HUES6 (cell line): ENCODE measurements at regions not wholly inside any gene's neighbourhood (a gene's known extent, or its start where the extent isn't known, plus 50 kb on each side); places are given as distances from the start of the nearest gene placed in this dataset.

Source experiments
- H3K27ac ChIP-seq: 2 replicates; pipeline ENCODE4 v1.7.0; 2013; ENCODE audit warnings: low read depth, mild to moderate bottlenecking, low read length, inconsistent platforms
- H3K27me3 ChIP-seq: 2 replicates; pipeline ENCODE4 v1.6.1; 2013; ENCODE audit warnings: low read length; ENCODE audit not compliant: control insufficient read depth, insufficient read depth
- H3K36me3 ChIP-seq: 2 replicates; pipeline ENCODE4 v1.6.1; 2013; ENCODE audit warnings: low read length; ENCODE audit not compliant: control insufficient read depth, insufficient read depth
- H3K4me1 ChIP-seq: 2 replicates; pipeline ENCODE4 v1.6.1; 2013; ENCODE audit warnings: low read length; ENCODE audit not compliant: control insufficient read depth, insufficient read depth
- H3K4me3 ChIP-seq: 2 replicates; pipeline ENCODE4 v1.5.1; 2013; ENCODE audit warnings: low read depth, low read length
- H3K9ac ChIP-seq: one replicate; pipeline ENCODE4 v1.6.1; 2013; ENCODE audit warnings: mild to moderate bottlenecking, low read length
- H3K9me3 ChIP-seq: 2 replicates; pipeline ENCODE4 v1.6.1; 2013; ENCODE audit warnings: low read depth, low read length; ENCODE audit not compliant: control insufficient read depth, insufficient read depth

DNA sequence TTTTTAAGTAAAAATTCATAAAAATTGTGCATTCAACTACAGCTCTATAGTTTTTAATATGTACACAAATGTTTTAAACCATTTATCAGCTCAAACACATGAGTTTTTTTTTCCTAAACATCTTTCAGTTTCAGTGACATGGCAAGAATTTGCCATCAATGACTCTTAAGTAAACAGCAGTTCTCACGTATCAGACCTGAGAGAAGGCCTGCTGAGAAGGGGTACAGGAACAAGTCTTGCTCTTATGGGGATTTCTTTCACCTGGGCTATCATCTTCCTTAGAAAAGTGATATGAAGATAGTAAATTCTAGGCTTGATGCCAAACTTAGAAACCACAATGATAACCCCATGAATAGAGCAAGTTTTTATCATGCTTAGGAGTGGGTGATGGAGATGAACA, 467.8 kb downstream of the ARL4A start:
- Histone ChIP-seq H3K4me3 (no peak overlapping the region), H3K9ac (no peak overlapping the region), H3K27ac (no peak overlapping the region), H3K36me3 (no peaks in the 10 kb centered on the region), H3K27me3 (no peaks in the 10 kb centered on the region), H3K9me3 (no peaks in the 10 kb centered on the region), H3K4me1 (0 out of 2 replicates have a peak, but pooled peaks cover 2% of the 10 kb centered on the region)

DNA sequence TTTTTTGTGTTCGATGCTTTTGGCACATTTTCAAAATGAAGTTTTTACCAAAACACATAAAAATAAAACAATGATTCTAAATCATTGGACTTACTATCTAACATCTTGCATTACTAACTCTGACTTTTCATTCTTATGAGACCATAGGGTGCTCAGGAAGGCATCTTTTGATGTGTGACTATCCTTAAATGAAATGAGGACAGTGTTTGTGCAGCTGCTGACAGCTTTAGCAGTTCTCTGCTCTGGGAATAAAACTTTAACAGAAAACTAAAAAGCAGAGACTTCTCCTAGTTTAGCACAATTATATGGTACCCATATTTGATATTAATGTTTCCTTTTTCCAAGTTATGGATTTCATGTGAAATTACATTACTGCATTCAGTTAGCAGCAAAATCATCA, 471.6 kb downstream of the ARL4A start:
- H3K9ac ChIP-seq, result no peak overlapping the region
- H3K9me3 ChIP-seq, result no peaks in the 10 kb centered on the region
- 0 out of 2 replicates have a peak, but pooled peaks cover 2% of the 10 kb centered on the region for H3K4me1 ChIP-seq
- H3K27me3 ChIP-seq, result no peaks in the 10 kb centered on the region
- H3K36me3 ChIP-seq, result no peaks in the 10 kb centered on the region
- H3K4me3 ChIP-seq, result no peak overlapping the region
- H3K27ac ChIP-seq, result no peak overlapping the region

DNA sequence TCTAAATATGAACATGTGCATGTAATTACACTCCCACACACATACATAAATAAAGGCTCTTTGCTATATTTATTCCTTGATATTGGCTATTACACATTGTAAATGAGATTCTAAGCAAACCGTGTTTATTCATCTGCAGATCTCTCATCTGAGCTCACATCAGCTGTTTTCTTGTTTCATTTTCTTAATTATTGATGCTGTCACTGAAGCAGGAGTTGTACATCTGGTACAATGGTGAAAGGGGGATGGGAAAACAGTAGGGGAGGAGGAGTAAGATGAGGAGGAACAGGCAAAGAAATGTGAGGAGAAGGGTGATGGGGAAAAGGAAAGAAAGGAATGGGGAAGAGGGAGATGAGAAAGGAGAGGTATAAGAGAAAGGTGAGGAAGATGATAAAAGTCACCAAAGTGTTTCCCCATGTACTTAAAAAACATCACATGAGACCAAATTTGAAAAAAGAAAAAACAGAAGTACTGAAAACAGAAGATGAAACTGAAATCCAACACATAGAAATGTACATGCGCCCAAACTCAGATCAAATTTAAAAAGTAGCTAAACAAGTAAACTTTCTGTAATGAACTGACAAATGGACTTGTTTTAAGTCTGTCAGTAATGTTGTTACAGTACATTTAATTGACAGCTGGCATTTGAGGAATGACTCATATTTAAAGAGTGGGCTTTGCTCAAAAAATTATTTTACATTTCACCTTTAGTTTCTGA, 472.2 kb downstream of the ARL4A start:
- Histone ChIP-seq H3K27ac (no peak overlapping the region), H3K9me3 (no peaks in the 10 kb centered on the region), H3K36me3 (no peaks in the 10 kb centered on the region), H3K4me3 (no peak overlapping the region), H3K9ac (no peak overlapping the region), H3K27me3 (no peaks in the 10 kb centered on the region), H3K4me1 (0 out of 2 replicates have a peak, but pooled peaks cover 2% of the 10 kb centered on the region)

DNA sequence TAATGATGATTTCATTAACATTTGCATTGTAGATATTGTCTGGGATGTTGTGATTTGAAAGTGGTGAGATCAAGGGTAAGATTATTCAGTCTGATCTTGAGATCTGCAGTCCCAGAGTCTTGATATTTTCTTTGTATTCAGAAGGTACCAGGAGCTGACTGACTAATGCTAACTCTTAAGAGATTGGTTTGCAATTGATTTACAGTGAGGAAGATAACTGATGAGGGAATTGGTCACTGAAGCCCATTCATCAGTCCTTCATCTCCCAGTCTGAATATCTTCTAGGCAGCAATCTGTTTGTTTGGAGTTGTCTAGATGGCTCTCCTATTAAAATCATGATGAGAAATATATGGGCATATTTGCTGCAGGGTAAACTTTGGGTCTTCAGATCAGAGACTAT, 473.7 kb downstream of the ARL4A start:
- H3K4me1 ChIP-seq, result no peaks in the 10 kb centered on the region
- no peaks in the 10 kb centered on the region for H3K36me3 ChIP-seq
- H3K27ac ChIP-seq, result no peak overlapping the region
- no peaks in the 10 kb centered on the region for H3K9me3 ChIP-seq
- no peaks in the 10 kb centered on the region for H3K27me3 ChIP-seq
- H3K4me3 ChIP-seq, result no peak overlapping the region
- H3K9ac ChIP-seq, result no peak overlapping the region

DNA sequence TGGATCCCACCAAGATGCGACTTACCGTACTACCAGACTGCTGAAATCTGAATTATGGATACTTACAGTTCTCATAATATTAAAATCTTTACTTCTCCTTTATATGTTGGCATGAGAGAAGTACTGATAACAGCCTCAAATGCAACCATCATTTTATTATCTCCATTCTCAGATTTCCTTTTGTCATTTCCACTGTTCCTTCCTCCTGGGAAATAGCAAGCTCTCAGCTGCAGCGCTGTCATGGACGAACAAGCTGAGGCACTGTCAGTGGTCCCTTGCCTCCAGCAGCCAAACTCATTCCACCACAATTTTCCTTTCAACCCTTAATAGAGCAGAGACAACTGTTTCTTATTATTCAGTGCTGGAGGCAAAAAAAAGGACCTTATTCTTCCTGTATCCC, 478.4 kb downstream of the ARL4A start:
- H3K27me3 ChIP-seq, result no peaks in the 10 kb centered on the region
- no peak overlapping the region for H3K27ac ChIP-seq
- H3K9me3 ChIP-seq, result peaks cover 10% of the 10 kb centered on the region; the same call in 1 of the 2 replicates
- H3K9ac ChIP-seq, result no peak overlapping the region
- no peaks in the 10 kb centered on the region for H3K36me3 ChIP-seq
- H3K4me1 ChIP-seq, result no peaks in the 10 kb centered on the region
- no peak overlapping the region for H3K4me3 ChIP-seq

DNA sequence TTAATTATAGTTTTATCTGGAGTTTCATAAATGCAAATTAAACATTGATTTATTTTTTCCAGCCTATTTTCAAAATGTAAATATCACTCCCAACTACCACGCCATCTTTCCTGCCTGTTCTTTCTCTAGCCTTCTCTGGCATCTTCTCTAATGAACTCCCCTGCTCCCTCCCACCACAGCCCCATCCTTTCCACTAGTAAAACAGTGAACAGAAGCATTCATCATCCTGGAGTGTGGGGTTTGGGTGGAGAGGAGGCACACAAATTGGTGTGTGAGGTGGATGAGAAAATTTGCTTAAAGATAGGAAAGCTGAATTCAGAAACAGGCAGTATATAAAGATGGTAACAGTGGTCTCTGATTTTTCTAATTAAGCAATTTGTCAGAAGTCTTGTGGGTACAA, 479.4 kb downstream of the ARL4A start:
- Histone ChIP-seq H3K9me3 (peaks cover 10% of the 10 kb centered on the region; the same call in 1 of the 2 replicates), H3K4me3 (no peak overlapping the region), H3K4me1 (no peaks in the 10 kb centered on the region), H3K27me3 (no peaks in the 10 kb centered on the region), H3K27ac (no peak overlapping the region), H3K9ac (no peak overlapping the region), H3K36me3 (no peaks in the 10 kb centered on the region)

DNA sequence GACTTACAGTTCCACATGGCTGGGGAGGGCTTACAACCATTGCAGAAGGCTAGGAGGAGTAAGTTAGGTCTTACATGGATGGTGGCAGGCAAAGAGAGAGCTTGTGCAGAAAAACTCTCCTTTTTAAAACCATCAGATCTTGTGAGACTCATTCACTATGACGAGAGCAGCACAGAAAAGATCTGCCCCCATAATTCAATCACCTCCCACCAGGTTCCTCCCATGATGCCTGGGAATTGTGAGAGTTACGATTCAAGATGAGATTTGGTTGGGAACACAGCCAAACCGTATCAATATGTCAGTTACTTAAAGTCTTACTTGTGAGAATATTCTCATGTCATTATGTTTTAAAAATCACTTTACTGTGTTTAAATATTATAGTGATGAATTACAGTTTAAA, 481.9 kb downstream of the ARL4A start:
- Histone ChIP-seq H3K27me3 (no peaks in the 10 kb centered on the region), H3K9ac (no peak overlapping the region), H3K27ac (no peak overlapping the region), H3K4me1 (no peaks in the 10 kb centered on the region), H3K4me3 (no peak overlapping the region), H3K9me3 (peaks cover 10% of the 10 kb centered on the region; the same call in 1 of the 2 replicates), H3K36me3 (no peaks in the 10 kb centered on the region)

DNA sequence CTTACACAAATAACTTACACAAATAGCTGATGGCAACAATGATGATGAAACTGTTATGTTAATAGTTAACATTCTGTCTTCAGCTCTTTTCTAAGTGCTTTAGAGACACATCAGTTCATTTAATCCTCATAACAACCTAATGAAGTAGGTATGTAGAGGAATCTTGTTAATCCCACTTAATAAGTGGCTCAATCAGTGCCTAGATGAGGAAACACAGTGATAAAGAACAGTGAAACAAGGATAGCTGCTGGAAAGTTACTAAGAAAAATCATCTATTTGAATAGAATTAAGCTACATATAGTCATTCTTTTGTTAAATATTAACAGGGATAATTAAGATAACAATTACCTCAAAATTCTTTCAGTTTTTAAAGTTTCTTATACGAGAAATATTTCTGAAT, 487.6 kb downstream of the ARL4A start:
- H3K36me3 ChIP-seq, result no peaks in the 10 kb centered on the region
- H3K9ac ChIP-seq, result no peak overlapping the region

DNA sequence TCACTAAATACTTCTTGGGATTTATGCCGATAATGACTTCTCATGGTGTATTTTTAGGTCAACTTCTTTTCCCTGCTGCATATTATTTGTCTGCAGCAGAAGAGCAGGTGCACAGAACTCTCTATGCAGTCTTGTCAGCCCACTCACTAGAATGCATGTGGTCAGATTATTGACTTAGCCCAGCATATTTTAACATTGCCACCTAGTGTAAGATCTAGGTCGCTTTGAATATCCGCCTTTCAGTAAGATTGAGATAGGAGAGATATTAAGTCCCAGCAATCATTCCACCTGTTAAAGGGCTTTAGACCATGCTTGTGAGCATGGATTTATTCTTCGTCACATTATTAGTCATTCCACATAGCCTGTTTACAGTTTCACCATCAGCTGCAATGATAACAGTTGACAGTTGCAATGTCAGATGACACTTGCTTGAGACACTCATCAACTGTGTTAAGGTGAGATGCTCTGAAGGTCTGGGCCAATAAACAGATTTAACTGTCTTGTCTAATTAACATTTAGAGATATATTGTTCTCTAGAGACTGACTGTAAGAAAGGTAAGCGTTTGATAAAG, 491.7 kb downstream of the ARL4A start:
- H3K9me3 ChIP-seq, result no peaks in the 10 kb centered on the region
- H3K9ac ChIP-seq, result no peak overlapping the region
- no peak overlapping the region for H3K4me3 ChIP-seq
- no peaks in the 10 kb centered on the region for H3K36me3 ChIP-seq
- no peak overlapping the region for H3K27ac ChIP-seq
- no peaks in the 10 kb centered on the region for H3K27me3 ChIP-seq
- H3K4me1 ChIP-seq, result no peaks in the 10 kb centered on the region

More for the DNA sequence above, 487.6 kb downstream of the ARL4A start:
- no peak overlapping the region for H3K27ac ChIP-seq
- H3K4me1 ChIP-seq, result no peaks in the 10 kb centered on the region
- no peaks in the 10 kb centered on the region for H3K9me3 ChIP-seq
- no peaks in the 10 kb centered on the region for H3K27me3 ChIP-seq
- H3K4me3 ChIP-seq, result no peak overlapping the region

DNA sequence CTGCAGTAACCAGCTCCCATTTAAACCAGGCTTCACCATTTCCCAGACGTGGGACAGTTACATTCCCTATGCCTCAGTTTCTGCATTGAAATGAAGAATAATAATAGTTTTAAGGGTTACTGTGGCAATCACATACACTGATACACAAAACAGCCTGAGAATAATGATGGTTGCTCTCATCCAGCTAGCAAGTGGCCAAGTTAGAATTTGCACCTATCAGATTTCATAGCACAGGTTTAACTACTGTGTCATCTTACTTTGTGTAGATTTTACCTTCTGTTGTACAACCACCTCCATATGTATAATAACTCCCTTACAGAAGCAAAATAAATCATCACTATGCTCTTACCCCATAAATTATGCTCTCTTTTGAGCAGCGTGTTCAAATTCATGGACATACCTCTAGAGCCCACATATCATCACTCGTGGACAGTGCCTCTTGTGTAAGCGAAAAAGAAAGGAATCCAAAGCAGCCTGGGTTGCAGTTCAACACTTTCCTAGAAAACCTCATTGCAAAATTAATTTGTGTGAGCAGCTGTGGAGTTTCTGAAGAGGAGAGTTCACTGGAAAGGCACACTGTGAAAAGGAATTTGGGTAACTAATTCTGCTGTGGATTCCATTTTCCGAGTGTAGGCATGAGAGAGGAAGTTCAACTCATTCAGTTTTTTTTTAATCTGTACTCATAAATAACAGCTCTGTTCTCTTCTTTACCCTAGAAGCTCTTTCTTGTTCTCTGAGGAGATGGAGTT, 492.5 kb downstream of the ARL4A start:
- Histone ChIP-seq H3K36me3 (no peaks in the 10 kb centered on the region), H3K27ac (no peak overlapping the region), H3K27me3 (no peaks in the 10 kb centered on the region), H3K9ac (no peak overlapping the region), H3K4me3 (no peak overlapping the region), H3K4me1 (no peaks in the 10 kb centered on the region), H3K9me3 (no peaks in the 10 kb centered on the region)

DNA sequence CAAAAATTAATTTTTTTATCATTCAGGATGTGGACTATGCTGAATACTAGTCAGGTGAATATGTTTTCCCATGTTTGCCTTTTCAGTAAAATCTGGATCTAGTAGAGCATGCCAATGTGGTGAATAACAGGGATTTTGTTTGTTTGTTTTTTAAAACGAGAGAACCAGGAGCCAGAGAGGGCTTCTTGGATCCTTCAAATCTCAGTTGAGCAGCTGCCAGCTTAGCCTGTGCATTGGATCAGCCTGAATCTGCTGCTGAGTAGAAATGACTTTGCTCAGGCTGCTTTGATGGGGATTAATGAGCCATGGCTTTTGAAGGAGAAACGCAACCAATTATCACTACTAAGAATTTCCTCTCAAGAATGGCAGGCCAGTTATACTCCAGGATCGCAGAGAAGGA, 493.8 kb downstream of the ARL4A start:
- Histone ChIP-seq H3K9ac (no peak overlapping the region), H3K4me3 (no peak overlapping the region), H3K27ac (no peak overlapping the region), H3K9me3 (no peaks in the 10 kb centered on the region), H3K4me1 (no peaks in the 10 kb centered on the region), H3K27me3 (no peaks in the 10 kb centered on the region), H3K36me3 (no peaks in the 10 kb centered on the region)
